ENCODE measurements at regions not wholly inside any gene's neighbourhood (a gene's known extent, or its start where the extent isn't known, plus 50 kb on each side); places are given as distances from the start of the nearest gene placed in this dataset.

DNA sequence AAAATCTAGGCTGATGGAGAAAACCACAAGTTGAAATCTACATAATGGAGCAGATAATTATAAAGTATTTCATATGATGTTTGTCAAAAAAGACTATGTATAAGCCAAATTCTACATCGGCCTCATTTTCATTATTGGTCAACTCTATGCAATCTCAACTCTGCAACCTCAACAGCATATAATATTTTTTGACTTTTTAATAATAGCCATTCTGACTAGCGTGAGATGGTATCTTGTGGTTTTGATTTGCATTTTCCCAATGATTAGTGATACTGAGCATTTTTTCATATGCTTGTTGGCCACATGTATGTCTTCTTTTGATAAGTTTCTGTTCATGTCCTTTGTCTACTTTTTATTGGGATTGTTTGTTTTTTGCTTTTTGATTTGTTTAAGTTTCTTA, 496.1 kb upstream of the SLC39A10 start:
- no peak overlapping the region for H2AFZ ChIP-seq (ENCODE audit: low read depth, low read length)

DNA sequence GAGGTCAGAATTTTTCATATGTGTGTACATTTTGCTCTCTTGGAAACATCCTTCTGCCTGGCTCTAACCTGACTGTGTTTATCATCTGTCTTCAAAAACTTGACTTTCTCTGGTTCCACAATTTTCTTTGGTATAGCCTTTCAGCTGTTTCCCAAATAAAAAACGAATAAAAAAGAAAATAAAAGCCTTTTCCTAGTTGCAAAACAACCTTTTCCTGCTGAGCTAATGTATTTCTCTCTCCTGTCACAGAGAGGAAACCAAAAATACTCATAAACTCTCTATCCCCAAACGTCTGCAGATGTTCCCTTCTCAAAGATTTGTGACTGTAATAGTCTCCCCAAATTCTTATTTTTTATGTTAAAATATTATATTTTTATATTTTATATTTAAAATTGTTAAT, 505.3 kb upstream of the SLC39A10 start:
- H3K4me2 ChIP-seq (ENCODE audit: low read length) = no peak overlapping the region
- H3K9ac ChIP-seq (ENCODE audit: low read length) = no peak overlapping the region
- no peak for FAIRE-seq
- no peak overlapping the region for H2AFZ ChIP-seq (ENCODE audit: low read depth, low read length)
- H3K27ac ChIP-seq (ENCODE audit: low read depth, low read length) = no peak overlapping the region
- Mint-ChIP-seq H3K27me3 (ENCODE audit: low read depth, unreplicated experiment) (no peaks in the 10 kb centered on the region), H3K27ac (ENCODE audit: unreplicated experiment) (no peak overlapping the region), H3K4me3 (ENCODE audit: unreplicated experiment) (no peak overlapping the region), H3K36me3 (ENCODE audit: low read depth, unreplicated experiment) (no peaks in the 10 kb centered on the region), H3K9me3 (ENCODE audit: unreplicated experiment) (no peaks in the 10 kb centered on the region), H3K4me1 (ENCODE audit: low read depth, unreplicated experiment) (no peaks in the 10 kb centered on the region)
- H3K4me3 ChIP-seq (ENCODE audit: insufficient read depth, low read depth, low read length) = no peak overlapping the region
- no peaks in the 10 kb centered on the region for H3K79me2 ChIP-seq (ENCODE audit: insufficient read depth, low read length)
- H4K20me1 ChIP-seq (ENCODE audit: insufficient read depth, low read length) = no peaks in the 10 kb centered on the region
- no peaks in the 10 kb centered on the region for H3K27me3 ChIP-seq (ENCODE audit: insufficient read depth, low read length)
- H3K36me3 ChIP-seq (ENCODE audit: insufficient read depth, low read length) = no peaks in the 10 kb centered on the region
- no peaks in the 10 kb centered on the region for H3K9me3 ChIP-seq (ENCODE audit: insufficient read depth, low read depth, low read length)
- H3K4me1 ChIP-seq (ENCODE audit: insufficient read depth, low read length) = no peaks in the 10 kb centered on the region
- DNase-seq (ENCODE audit: low read depth) = no peak
- no peak for TF ChIP-seq EZH2 (IDR thresholded peaks at IDR 0.05; ENCODE audit: insufficient read depth, low read length)
- TF ChIP-seq, protein P1, sequence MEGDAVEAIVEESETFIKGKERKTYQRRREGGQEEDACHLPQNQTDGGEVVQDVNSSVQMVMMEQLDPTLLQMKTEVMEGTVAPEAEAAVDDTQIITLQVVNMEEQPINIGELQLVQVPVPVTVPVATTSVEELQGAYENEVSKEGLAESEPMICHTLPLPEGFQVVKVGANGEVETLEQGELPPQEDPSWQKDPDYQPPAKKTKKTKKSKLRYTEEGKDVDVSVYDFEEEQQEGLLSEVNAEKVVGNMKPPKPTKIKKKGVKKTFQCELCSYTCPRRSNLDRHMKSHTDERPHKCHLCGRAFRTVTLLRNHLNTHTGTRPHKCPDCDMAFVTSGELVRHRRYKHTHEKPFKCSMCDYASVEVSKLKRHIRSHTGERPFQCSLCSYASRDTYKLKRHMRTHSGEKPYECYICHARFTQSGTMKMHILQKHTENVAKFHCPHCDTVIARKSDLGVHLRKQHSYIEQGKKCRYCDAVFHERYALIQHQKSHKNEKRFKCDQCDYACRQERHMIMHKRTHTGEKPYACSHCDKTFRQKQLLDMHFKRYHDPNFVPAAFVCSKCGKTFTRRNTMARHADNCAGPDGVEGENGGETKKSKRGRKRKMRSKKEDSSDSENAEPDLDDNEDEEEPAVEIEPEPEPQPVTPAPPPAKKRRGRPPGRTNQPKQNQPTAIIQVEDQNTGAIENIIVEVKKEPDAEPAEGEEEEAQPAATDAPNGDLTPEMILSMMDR (IDR thresholded peaks at IDR 0.05; ENCODE audit: insufficient read depth, low read depth, low read length) = no peak

More for the DNA sequence above, 496.1 kb upstream of the SLC39A10 start:
- TF ChIP-seq, protein P1 (IDR thresholded peaks at IDR 0.05; ENCODE audit: insufficient read depth, low read depth, low read length) = no peak
- no peak for TF ChIP-seq EZH2 (IDR thresholded peaks at IDR 0.05; ENCODE audit: insufficient read depth, low read length)
- Histone ChIP-seq H4K20me1 (ENCODE audit: insufficient read depth, low read length) (no peaks in the 10 kb centered on the region), H3K36me3 (ENCODE audit: insufficient read depth, low read length) (no peaks in the 10 kb centered on the region), H3K9me3 (ENCODE audit: insufficient read depth, low read depth, low read length) (peaks cover 3% of the 10 kb centered on the region), H3K9ac (ENCODE audit: low read length) (no peak overlapping the region), H3K27me3 (ENCODE audit: insufficient read depth, low read length) (no peaks in the 10 kb centered on the region), H3K27ac (ENCODE audit: low read depth, low read length) (no peak overlapping the region), H3K4me1 (ENCODE audit: insufficient read depth, low read length) (no peaks in the 10 kb centered on the region), H3K79me2 (ENCODE audit: insufficient read depth, low read length) (no peaks in the 10 kb centered on the region), H3K4me2 (ENCODE audit: low read length) (no peak overlapping the region), H3K4me3 (ENCODE audit: insufficient read depth, low read depth, low read length) (no peak overlapping the region)
- H3K27me3 Mint-ChIP-seq (ENCODE audit: low read depth, unreplicated experiment) = no peaks in the 10 kb centered on the region
- H3K4me1 Mint-ChIP-seq (ENCODE audit: low read depth, unreplicated experiment) = no peaks in the 10 kb centered on the region
- no peak overlapping the region for H3K4me3 Mint-ChIP-seq (ENCODE audit: unreplicated experiment)
- DNase-seq (ENCODE audit: low read depth) (no peak), FAIRE-seq (no peak)
- H3K27ac Mint-ChIP-seq (ENCODE audit: unreplicated experiment) = no peak overlapping the region
- no peaks in the 10 kb centered on the region for H3K9me3 Mint-ChIP-seq (ENCODE audit: unreplicated experiment)
- H3K36me3 Mint-ChIP-seq (ENCODE audit: low read depth, unreplicated experiment) = no peaks in the 10 kb centered on the region

DNA sequence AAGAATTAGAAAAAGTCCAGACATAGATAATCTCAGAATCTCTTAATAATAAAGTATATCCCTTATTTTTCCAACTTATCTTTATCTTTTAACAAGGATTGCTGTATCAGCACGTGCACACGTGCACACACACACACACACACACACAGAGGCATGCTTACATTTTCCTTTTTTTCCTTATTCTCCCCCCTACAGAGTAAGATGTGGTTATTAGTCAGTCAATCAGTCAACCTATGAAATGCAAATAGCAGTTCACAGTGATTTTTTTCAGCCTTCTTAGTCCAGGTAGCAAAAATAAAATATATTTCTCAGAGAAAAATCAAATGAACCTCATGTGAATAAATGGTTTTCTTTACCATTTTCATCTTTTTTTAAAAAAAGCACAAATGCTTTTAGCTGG, 506.2 kb upstream of the SLC39A10 start:
- Mint-ChIP-seq H3K9me3 (ENCODE audit: unreplicated experiment) (no peaks in the 10 kb centered on the region), H3K27me3 (ENCODE audit: low read depth, unreplicated experiment) (no peaks in the 10 kb centered on the region), H3K4me1 (ENCODE audit: low read depth, unreplicated experiment) (no peaks in the 10 kb centered on the region), H3K4me3 (ENCODE audit: unreplicated experiment) (no peak overlapping the region), H3K27ac (ENCODE audit: unreplicated experiment) (no peak overlapping the region), H3K36me3 (ENCODE audit: low read depth, unreplicated experiment) (no peaks in the 10 kb centered on the region)
- Histone ChIP-seq H3K4me1 (ENCODE audit: insufficient read depth, low read length) (no peaks in the 10 kb centered on the region), H3K79me2 (ENCODE audit: insufficient read depth, low read length) (no peaks in the 10 kb centered on the region), H3K36me3 (ENCODE audit: insufficient read depth, low read length) (no peaks in the 10 kb centered on the region), H2AFZ (ENCODE audit: low read depth, low read length) (no peak overlapping the region), H3K9ac (ENCODE audit: low read length) (no peak overlapping the region), H3K4me3 (ENCODE audit: insufficient read depth, low read depth, low read length) (no peak overlapping the region), H3K27me3 (ENCODE audit: insufficient read depth, low read length) (no peaks in the 10 kb centered on the region), H3K4me2 (ENCODE audit: low read length) (no peak overlapping the region), H3K9me3 (ENCODE audit: insufficient read depth, low read depth, low read length) (no peaks in the 10 kb centered on the region), H3K27ac (ENCODE audit: low read depth, low read length) (no peak overlapping the region), H4K20me1 (ENCODE audit: insufficient read depth, low read length) (no peaks in the 10 kb centered on the region)
- FAIRE-seq (no peak), DNase-seq (ENCODE audit: low read depth) (no peak)
- TF ChIP-seq, protein P1 (IDR thresholded peaks at IDR 0.05; ENCODE audit: insufficient read depth, low read depth, low read length) = no peak
- TF ChIP-seq EZH2 (IDR thresholded peaks at IDR 0.05; ENCODE audit: insufficient read depth, low read length) = no peak
